ENCODE measurements at regions not wholly inside any gene's neighbourhood (a gene's known extent, or its start where the extent isn't known, plus 50 kb on each side); places are given as distances from the start of the nearest gene placed in this dataset.

- no peaks in the 10 kb centered on the region for H3K79me2 ChIP-seq (ENCODE audit: insufficient read depth, low read depth, low read length)
- no peak overlapping the region for H3K4me2 ChIP-seq (ENCODE audit: low read length)
- no peak for DNase-seq (ENCODE audit: low spot score)
- no peak overlapping the region for H2AFZ ChIP-seq (ENCODE audit: low read length)
- ChIA-PET CTCF (ENCODE audit: unreplicated experiment) (no interaction called here), POLR2A (interaction anchor here (0.7 to 0.9 kb wide), 2 partner anchors 26 to 201 kb away, joined by 3 read pairs; no protein-coding TSS in a partner anchor)
- BruUV-seq (replicated peaks), result no TSS peak
- H3K9me3 ChIP-seq (ENCODE audit: low read length), result no peaks in the 10 kb centered on the region
- H3K36me3 ChIP-seq (ENCODE audit: insufficient read depth, low read length), result no peaks in the 10 kb centered on the region
- no peaks in the 10 kb centered on the region for H3K9me2 ChIP-seq (ENCODE audit: insufficient read depth, low read length)
- intact Hi-C loops (cut with micrococcal nuclease; ENCODE audit: unreplicated experiment), result no loop called here
- no peaks in the 10 kb centered on the region for H4K20me1 ChIP-seq (ENCODE audit: insufficient read depth, low read length)
- H3K4me3 ChIP-seq (ENCODE audit: low read depth, low read length, poor library complexity, severe bottlenecking), result no peak overlapping the region
- no peak overlapping the region for H3K27ac ChIP-seq (ENCODE audit: low read depth, low read length, poor library complexity, severe bottlenecking)
- H3K4me1 ChIP-seq (ENCODE audit: insufficient read depth, low read length, poor library complexity, severe bottlenecking), result no peaks in the 10 kb centered on the region
- TF ChIP-seq CTCF (conservative IDR thresholded peaks at IDR 0.05; ENCODE audit: low read length) (no peak), EZH2phosphoT487 (IDR thresholded peaks at IDR 0.05; ENCODE audit: borderline replicate concordance, low read depth, low read length) (no peak)
Observed at GRCh38 chr4:177239477-177239876, 70.2 kb upstream of the NEIL3 start.

DNA sequence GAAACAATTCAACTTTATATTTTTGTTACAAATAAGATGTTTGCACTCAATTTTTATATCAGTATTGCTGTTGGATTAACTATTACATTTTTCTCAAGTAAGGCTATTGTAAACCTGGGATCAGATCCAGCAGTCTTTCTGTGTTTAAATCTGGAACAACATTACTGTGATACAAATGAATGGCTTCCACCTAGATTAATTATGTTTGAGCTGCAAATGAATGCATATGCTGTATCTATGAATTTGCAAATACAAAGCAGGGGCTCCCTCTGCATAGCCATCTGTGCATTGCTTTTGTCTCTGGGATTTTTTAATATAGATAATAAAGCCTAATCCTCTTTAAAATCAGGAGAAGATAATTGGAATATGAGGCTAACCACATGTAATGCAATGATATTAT is 69.8 kb upstream of the NEIL3 start:
- intact Hi-C loops (cut with micrococcal nuclease; ENCODE audit: unreplicated experiment), result no loop called here
- H3K4me2 ChIP-seq (ENCODE audit: low read length), result no peak overlapping the region
- H3K36me3 ChIP-seq (ENCODE audit: insufficient read depth, low read length), result no peaks in the 10 kb centered on the region
- H3K9me2 ChIP-seq (ENCODE audit: insufficient read depth, low read length), result no peaks in the 10 kb centered on the region
- TF ChIP-seq EZH2phosphoT487 (IDR thresholded peaks at IDR 0.05; ENCODE audit: borderline replicate concordance, low read depth, low read length) (no peak), CTCF (conservative IDR thresholded peaks at IDR 0.05; ENCODE audit: low read length) (no peak)
- no peak overlapping the region for H3K4me3 ChIP-seq (ENCODE audit: low read depth, low read length, poor library complexity, severe bottlenecking)
- no peak for DNase-seq (ENCODE audit: low spot score)
- H4K20me1 ChIP-seq (ENCODE audit: insufficient read depth, low read length), result no peaks in the 10 kb centered on the region
- POLR2A ChIA-PET, result no interaction called here
- no peak overlapping the region for H2AFZ ChIP-seq (ENCODE audit: low read length)
- no peaks in the 10 kb centered on the region for H3K79me2 ChIP-seq (ENCODE audit: insufficient read depth, low read depth, low read length)
- no peaks in the 10 kb centered on the region for H3K9me3 ChIP-seq (ENCODE audit: low read length)
- CTCF ChIA-PET (ENCODE audit: unreplicated experiment), result no interaction called here
- H3K4me1 ChIP-seq (ENCODE audit: insufficient read depth, low read length, poor library complexity, severe bottlenecking), result no peaks in the 10 kb centered on the region
- no TSS peak for BruUV-seq (replicated peaks)
- no peak overlapping the region for H3K27ac ChIP-seq (ENCODE audit: low read depth, low read length, poor library complexity, severe bottlenecking)

DNA sequence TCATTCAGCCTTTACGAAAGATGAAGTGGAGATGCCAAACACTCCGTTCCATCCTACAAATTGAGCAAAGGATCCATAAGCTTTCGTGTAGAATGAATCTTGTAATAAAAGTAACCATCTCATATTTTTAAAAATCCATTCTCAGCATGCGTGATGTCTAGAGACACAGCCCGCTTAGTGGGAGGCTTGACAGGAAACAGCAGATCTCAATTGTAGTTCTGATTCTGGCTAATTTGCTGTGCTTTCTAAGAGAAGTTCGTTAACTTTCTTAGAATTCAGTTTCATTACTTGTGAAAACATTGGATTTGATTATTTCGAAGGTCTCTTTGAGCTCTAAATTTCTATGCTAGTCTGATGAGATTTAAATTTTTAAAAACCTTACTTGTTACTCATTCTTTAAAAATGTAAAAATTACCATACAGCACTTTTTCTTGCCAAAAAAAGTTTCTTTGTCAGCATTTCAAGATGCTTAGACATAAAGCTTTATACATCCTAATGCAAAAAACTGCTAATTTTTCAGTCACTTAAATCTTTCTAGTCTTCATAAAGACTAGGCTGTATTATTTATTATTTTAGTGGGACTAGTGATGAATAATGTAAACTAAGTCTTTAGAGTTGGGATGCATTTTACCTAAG is 66.9 kb upstream of the NEIL3 start:
- intact Hi-C loops (cut with micrococcal nuclease; ENCODE audit: unreplicated experiment), result no loop called here
- H4K20me1 ChIP-seq (ENCODE audit: insufficient read depth, low read length), result no peaks in the 10 kb centered on the region
- TF ChIP-seq EZH2phosphoT487 (IDR thresholded peaks at IDR 0.05; ENCODE audit: borderline replicate concordance, low read depth, low read length), result no peak
- TF ChIP-seq CTCF (conservative IDR thresholded peaks at IDR 0.05; ENCODE audit: low read length), result no peak
- H2AFZ ChIP-seq (ENCODE audit: low read length), result no peak overlapping the region
- no peak overlapping the region for H3K27ac ChIP-seq (ENCODE audit: low read depth, low read length, poor library complexity, severe bottlenecking)
- ChIA-PET POLR2A (no interaction called here), CTCF (ENCODE audit: unreplicated experiment) (no interaction called here)
- no peak overlapping the region for H3K4me2 ChIP-seq (ENCODE audit: low read length)
- DNase-seq (ENCODE audit: low spot score), result no peak
- H3K4me1 ChIP-seq (ENCODE audit: insufficient read depth, low read length, poor library complexity, severe bottlenecking), result no peaks in the 10 kb centered on the region
- H3K36me3 ChIP-seq (ENCODE audit: insufficient read depth, low read length), result no peaks in the 10 kb centered on the region
- BruUV-seq (replicated peaks), result no TSS peak
- H3K9me2 ChIP-seq (ENCODE audit: insufficient read depth, low read length), result no peaks in the 10 kb centered on the region
- H3K79me2 ChIP-seq (ENCODE audit: insufficient read depth, low read depth, low read length), result no peaks in the 10 kb centered on the region
- H3K4me3 ChIP-seq (ENCODE audit: low read depth, low read length, poor library complexity, severe bottlenecking), result no peak overlapping the region
- no peaks in the 10 kb centered on the region for H3K9me3 ChIP-seq (ENCODE audit: low read length)
